ENCODE measurements at regions not wholly inside any gene's neighbourhood (a gene's known extent, or its start where the extent isn't known, plus 50 kb on each side); places are given as distances from the start of the nearest gene placed in this dataset.

DNA sequence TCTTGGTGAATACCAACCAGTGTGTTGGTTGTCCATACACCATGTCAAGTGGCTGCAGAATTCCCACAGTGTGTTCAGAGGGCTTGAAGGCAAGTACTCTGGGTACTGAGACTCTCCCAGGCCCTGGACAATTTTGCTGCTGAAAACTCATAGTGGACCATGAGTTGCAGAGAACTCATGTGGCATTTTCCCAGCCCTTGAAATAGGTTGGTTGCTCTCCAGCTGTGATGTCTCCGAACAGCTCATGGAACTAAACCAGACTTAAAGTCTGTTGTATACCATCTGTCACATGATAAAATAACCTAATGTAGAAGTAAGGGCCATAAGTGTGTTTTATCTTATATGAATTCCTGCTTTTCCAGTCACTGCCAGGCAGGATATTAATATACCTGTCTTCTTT lies 67.8 kb downstream of the RGS2 start:
- Histone ChIP-seq H3K4me2 (ENCODE audit: insufficient read depth, low read length) (no peak overlapping the region), H3K4me1 (replicated peaks in 1 of 2; ENCODE audit: control insufficient read depth in 2 of 2, insufficient read depth in 2 of 2, low read length in 2 of 2) (no peaks in the 10 kb centered on the region), H3K9me1 (ENCODE audit: control insufficient read depth, insufficient read depth, low read length) (no peaks in the 10 kb centered on the region), H3K79me2 (ENCODE audit: control insufficient read depth, insufficient read depth, low read length) (no peaks in the 10 kb centered on the region), H4K20me1 (replicated peaks; ENCODE audit: control insufficient read depth, insufficient read depth, low read length) (no peaks in the 10 kb centered on the region), H3K27me3 (ENCODE audit: control insufficient read depth in 2 of 2, insufficient read depth in 2 of 2, low read length in 2 of 2) (peaks cover 0 to 4% of the 10 kb centered on the region in 2 experiments; a peak in 2 of 5 replicates), H3K4me3 (no peak overlapping the region), H3K36me3 (ENCODE audit: control insufficient read depth, insufficient read depth, low read length) (no peaks in the 10 kb centered on the region), H3K27ac (ENCODE audit: extremely low read depth, low read depth, low read length) (no peak overlapping the region), H3K9me3 (replicated peaks; ENCODE audit: control insufficient read depth, insufficient read depth, low read depth, low read length) (no peaks in the 10 kb centered on the region), H2AFZ (ENCODE audit: low read depth, low read length) (no peak overlapping the region), H3K9ac (ENCODE audit: insufficient read depth in 1 of 2, low read depth in 2 of 2, low read length in 2 of 2) (no peak overlapping the region)
- 0% methylated on average over 1 of the region's 1 CpG for WGBS (ENCODE audit: insufficient coverage, low coverage, missing lambda C conversion rate)
- in situ Hi-C loops (cut with MboI) (no loop called here), intact Hi-C loops (cut with micrococcal nuclease) (no loop called here)
- no TSS peak for BruUV-seq (replicated peaks)
- FAIRE-seq (no peak), ATAC-seq (no peak), DNase-seq (ENCODE audit: extremely low read depth in 1 of 4, low spot score in 3 of 4) (no peak)
- ChIA-PET CTCF (ENCODE audit: low intra/inter-chr PET ratio) (no interaction called here), POLR2A (interaction anchor here (0.8 to 0.9 kb wide), 2 partner anchors 98 to 1254 kb away, joined by 3 read pairs; no protein-coding TSS in a partner anchor)
- TF ChIP-seq SP2 (IDR thresholded peaks at IDR 0.05; ENCODE audit: extremely low read depth, low read depth, low read length, poor library complexity, severe bottlenecking): no peak
- TF ChIP-seq MIER1 (IDR thresholded peaks at IDR 0.05; ENCODE audit: low read depth): no peak
- no peak for TF ChIP-seq MAFF (IDR thresholded peaks at IDR 0.05; ENCODE audit: low read length)
- no peak for TF ChIP-seq OTX1 (CRISPR knock-in tag; IDR thresholded peaks at IDR 0.05)
- TF ChIP-seq KHSRP (IDR thresholded peaks at IDR 0.05): no peak

DNA sequence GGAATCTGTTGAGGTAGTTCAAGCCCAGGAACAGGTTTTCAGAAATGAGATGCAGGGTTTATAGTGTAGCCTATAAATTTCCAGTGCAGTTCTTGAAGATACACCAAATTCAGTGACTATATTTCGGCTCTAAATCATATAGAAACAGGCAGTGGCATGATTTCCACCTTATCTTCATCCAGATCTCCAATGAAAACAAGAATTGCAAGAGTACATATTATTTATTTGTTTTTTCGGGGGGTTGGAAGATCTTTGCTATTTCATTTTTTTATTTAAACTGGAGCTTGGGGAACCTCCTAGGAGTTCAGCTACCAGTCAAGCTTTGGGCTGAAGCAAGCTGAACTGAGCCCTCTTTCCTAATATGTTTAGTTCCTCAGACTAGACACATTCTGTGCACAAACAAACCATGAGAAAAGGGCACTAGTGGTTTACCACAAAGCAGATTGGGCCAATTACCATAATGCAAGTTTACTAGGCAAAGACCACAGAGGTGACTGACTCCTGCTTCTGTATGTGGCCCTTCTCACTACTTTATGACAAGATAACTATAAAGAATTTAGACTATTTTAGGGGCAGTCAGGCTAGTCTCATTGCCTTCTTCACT lies 68.5 kb downstream of the RGS2 start:
- H3K9me1 ChIP-seq (ENCODE audit: control insufficient read depth, insufficient read depth, low read length): no peaks in the 10 kb centered on the region
- ATAC-seq: no peak
- no peak overlapping the region for H3K27ac ChIP-seq (ENCODE audit: extremely low read depth, low read depth, low read length)
- no peak overlapping the region for H3K9ac ChIP-seq (ENCODE audit: insufficient read depth in 1 of 2, low read depth in 2 of 2, low read length in 2 of 2)
- H3K27me3 ChIP-seq (ENCODE audit: control insufficient read depth in 2 of 2, insufficient read depth in 2 of 2, low read length in 2 of 2): peaks cover 0 to 4% of the 10 kb centered on the region in 2 experiments; a peak in 2 of 5 replicates
- H3K36me3 ChIP-seq (ENCODE audit: control insufficient read depth, insufficient read depth, low read length): no peaks in the 10 kb centered on the region
- no peak overlapping the region for H3K4me3 ChIP-seq
- no peak for DNase-seq (ENCODE audit: extremely low read depth in 1 of 4, low spot score in 3 of 4)
- CTCF ChIA-PET (ENCODE audit: low intra/inter-chr PET ratio): no interaction called here
- intact Hi-C loops (cut with micrococcal nuclease) (no loop called here), in situ Hi-C loops (cut with MboI) (no loop called here)
- POLR2A ChIA-PET: interaction anchor here (0.5 to 0.9 kb wide), 4 partner anchors 97 to 1254 kb away, joined by 3 read pairs; no protein-coding TSS in a partner anchor
- H3K9me3 ChIP-seq (replicated peaks; ENCODE audit: control insufficient read depth, insufficient read depth, low read depth, low read length): no peaks in the 10 kb centered on the region
- BruUV-seq (replicated peaks): no TSS peak
- no peaks in the 10 kb centered on the region for H3K79me2 ChIP-seq (ENCODE audit: control insufficient read depth, insufficient read depth, low read length)
- 2% methylated on average over 2 of the region's 2 CpGs for WGBS (ENCODE audit: insufficient coverage, low coverage, missing lambda C conversion rate)
- TF ChIP-seq, protein P1, sequence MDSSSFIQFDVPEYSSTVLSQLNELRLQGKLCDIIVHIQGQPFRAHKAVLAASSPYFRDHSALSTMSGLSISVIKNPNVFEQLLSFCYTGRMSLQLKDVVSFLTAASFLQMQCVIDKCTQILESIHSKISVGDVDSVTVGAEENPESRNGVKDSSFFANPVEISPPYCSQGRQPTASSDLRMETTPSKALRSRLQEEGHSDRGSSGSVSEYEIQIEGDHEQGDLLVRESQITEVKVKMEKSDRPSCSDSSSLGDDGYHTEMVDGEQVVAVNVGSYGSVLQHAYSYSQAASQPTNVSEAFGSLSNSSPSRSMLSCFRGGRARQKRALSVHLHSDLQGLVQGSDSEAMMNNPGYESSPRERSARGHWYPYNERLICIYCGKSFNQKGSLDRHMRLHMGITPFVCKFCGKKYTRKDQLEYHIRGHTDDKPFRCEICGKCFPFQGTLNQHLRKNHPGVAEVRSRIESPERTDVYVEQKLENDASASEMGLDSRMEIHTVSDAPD (CRISPR knock-in tag; IDR thresholded peaks at IDR 0.05): no peak
- TF ChIP-seq HNRNPH1 (optimal IDR thresholded peaks at IDR 0.05; ENCODE audit: low read depth, low read length): no peak
- TF ChIP-seq CAMTA2 (CRISPR knock-in tag; conservative IDR thresholded peaks at IDR 0.05): no peak
- TF ChIP-seq, protein P2, sequence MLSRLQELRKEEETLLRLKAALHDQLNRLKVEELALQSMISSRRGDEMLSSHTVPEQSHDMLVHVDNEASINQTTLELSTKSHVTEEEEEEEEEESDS (CRISPR knock-in tag; IDR thresholded peaks at IDR 0.05): no peak
- H3K4me1 ChIP-seq (replicated peaks in 1 of 2; ENCODE audit: control insufficient read depth in 2 of 2, insufficient read depth in 2 of 2, low read length in 2 of 2): no peaks in the 10 kb centered on the region
- no peak for FAIRE-seq
- H3K4me2 ChIP-seq (ENCODE audit: insufficient read depth, low read length): no peak overlapping the region
- no peaks in the 10 kb centered on the region for H4K20me1 ChIP-seq (replicated peaks; ENCODE audit: control insufficient read depth, insufficient read depth, low read length)
- H2AFZ ChIP-seq (ENCODE audit: low read depth, low read length): no peak overlapping the region

All from K562 (cell line).